Ishikawa (cell line): ENCODE measurements at regions not wholly inside any gene's neighbourhood (a gene's known extent, or its start where the extent isn't known, plus 50 kb on each side); places are given as distances from the start of the nearest gene placed in this dataset.

Experiments
- CEBPB ChIP-seq: IDR thresholded peaks from 2 replicates; pipeline ENCODE4 v1.6.1; 2012
- CREB1 ChIP-seq: IDR thresholded peaks from 2 replicates; pipeline ENCODE4 v1.6.1; 2012; ENCODE audit warnings: low read depth
- EGR1 ChIP-seq: IDR thresholded peaks from 2 replicates; pipeline ENCODE4 v1.6.1; 2012
- EP300 ChIP-seq: IDR thresholded peaks from 2 replicates; pipeline ENCODE4 v1.6.1; 2012; ENCODE audit warnings: borderline replicate concordance
- FOXM1 ChIP-seq: IDR thresholded peaks from 2 replicates; pipeline ENCODE4 v1.6.1; 2012; ENCODE audit warnings: low read depth, borderline replicate concordance
- MAX ChIP-seq: IDR thresholded peaks from 2 replicates; pipeline ENCODE4 v1.6.1; 2012
- NFIC ChIP-seq: IDR thresholded peaks from 2 replicates; pipeline ENCODE4 v1.6.1; 2012
- RAD21 ChIP-seq: IDR thresholded peaks from 2 replicates; pipeline ENCODE4 v1.6.1; 2012; ENCODE audit warnings: low read depth
- REST ChIP-seq: IDR thresholded peaks from 2 replicates; pipeline ENCODE4 v1.6.1; 2012; ENCODE audit warnings: low read depth, mild to moderate bottlenecking
- TAF1 ChIP-seq: IDR thresholded peaks from 2 replicates; pipeline ENCODE4 v1.6.1; 2012; ENCODE audit warnings: low read depth, mild to moderate bottlenecking
- TCF12 ChIP-seq: IDR thresholded peaks from 2 replicates; pipeline ENCODE4 v1.6.1; 2012; ENCODE audit warnings: low read depth
- TEAD4 ChIP-seq: IDR thresholded peaks from 2 replicates; pipeline ENCODE4 v1.6.1; 2012
- USF1 ChIP-seq: IDR thresholded peaks from 2 replicates; pipeline ENCODE4 v1.6.1; 2012
- YY1 ChIP-seq: IDR thresholded peaks from 2 replicates; pipeline ENCODE4 v1.6.1; 2012; ENCODE audit warnings: low read depth
- ZBTB7A ChIP-seq: IDR thresholded peaks from 2 replicates; pipeline ENCODE4 v1.6.1; 2012; ENCODE audit warnings: low read depth

GRCh38 chr6:76888351-76888750 is 574.9 kb downstream of the HTR1B start:
- TF ChIP-seq TEAD4 (no peak), FOXM1 (no peak), YY1 (no peak), TCF12 (no peak), CREB1 (no peak), EP300 (no peak), REST (no peak), MAX (no peak), ZBTB7A (no peak), NFIC (no peak), USF1 (no peak), EGR1 (no peak), TAF1 (no peak), CEBPB (no peak), RAD21 (no peak)

- TF ChIP-seq ZBTB7A = no peak
- TF ChIP-seq YY1 = no peak
- no peak for TF ChIP-seq TAF1
- TF ChIP-seq EP300 = no peak
- TF ChIP-seq TCF12 = no peak
- TF ChIP-seq MAX = no peak
- no peak for TF ChIP-seq TEAD4
- TF ChIP-seq RAD21 = no peak
- no peak for TF ChIP-seq EGR1
- no peak for TF ChIP-seq CEBPB
- no peak for TF ChIP-seq USF1
- TF ChIP-seq REST = no peak
- TF ChIP-seq FOXM1 = no peak
- TF ChIP-seq NFIC = no peak
- TF ChIP-seq CREB1 = no peak
Observed at GRCh38 chr6:76886900-76887299, 576.4 kb downstream of the HTR1B start.

- TF ChIP-seq ZBTB7A (no peak), CREB1 (no peak), NFIC (no peak), RAD21 (no peak), TCF12 (no peak), CEBPB (no peak), FOXM1 (no peak), MAX (no peak), EP300 (no peak), YY1 (no peak), TAF1 (no peak), EGR1 (no peak), TEAD4 (no peak)
Observed at GRCh38 chr6:76885861-76886301, 577.4 kb downstream of the HTR1B start.

- TF ChIP-seq USF1 (no peak), RAD21 (no peak), TCF12 (no peak), REST (no peak), CEBPB (no peak), FOXM1 (no peak), YY1 (no peak), MAX (no peak), TAF1 (no peak), CREB1 (no peak), ZBTB7A (no peak), EP300 (no peak), TEAD4 (no peak)
Observed at GRCh38 chr6:76881414-76881813, 581.9 kb downstream of the HTR1B start.
